ENCODE measurements at regions not wholly inside any gene's neighbourhood (a gene's known extent, or its start where the extent isn't known, plus 50 kb on each side); places are given as distances from the start of the nearest gene placed in this dataset.

- TF ChIP-seq CEBPB (IDR thresholded peaks at IDR 0.05; ENCODE audit: low read depth, low read length): no peak
- no peak for TF ChIP-seq RCOR1 (IDR thresholded peaks at IDR 0.05; ENCODE audit: insufficient replicate concordance, low read length)
- TF ChIP-seq SMC3 (IDR thresholded peaks at IDR 0.05; ENCODE audit: low read depth, low read length): no peak
- TF ChIP-seq RFX5 (IDR thresholded peaks at IDR 0.05; ENCODE audit: low read depth, low read length): no peak
Observed at GRCh38 chr10:9315292-9315691, 1260.8 kb downstream of the GATA3 start.

Measured in IMR-90 (cell line).